ENCODE measurements at regions not wholly inside any gene's neighbourhood (a gene's known extent, or its start where the extent isn't known, plus 50 kb on each side); places are given as distances from the start of the nearest gene placed in this dataset.

- no peak overlapping the region for H3K4me3 ChIP-seq
- no peak overlapping the region for H3K27ac ChIP-seq
These were observed 56.8 kb downstream of the IFNG start for GRCh38 chr12:68102731-68103130.

GRCh38 chr12:68102163-68102562, 57.4 kb downstream of the IFNG start:
- Histone ChIP-seq H3K4me3 (no peak overlapping the region), H3K27ac (no peak overlapping the region)

GRCh38 chr12:68100241-68100640, 59.3 kb downstream of the IFNG start:
- Histone ChIP-seq H3K27ac (no peak overlapping the region), H3K4me3 (no peak overlapping the region)

- no peak overlapping the region for H3K4me3 ChIP-seq
- H3K27ac ChIP-seq, result no peak overlapping the region
These were observed 60.6 kb downstream of the IFNG start for GRCh38 chr12:68098939-68099338.

- no peak overlapping the region for H3K4me3 ChIP-seq
- no peak overlapping the region for H3K27ac ChIP-seq
These were observed 62.2 kb downstream of the IFNG start for GRCh38 chr12:68097386-68097785.

GRCh38 chr12:68094645-68095395, 64.7 kb downstream of the IFNG start:
- no peak overlapping the region for H3K4me3 ChIP-seq

GRCh38 chr12:68094195-68094594, 65.3 kb downstream of the IFNG start:
- peak overlapping the region in 1 of 21 experiments; percentile 47 for H3K27ac ChIP-seq
- no peak overlapping the region for H3K4me3 ChIP-seq

More at GRCh38 chr12:68094645-68095395, 64.7 kb downstream of the IFNG start:
- H3K27ac ChIP-seq, result peak overlapping the region in 1 of 21 experiments; percentile 47

GRCh38 chr12:68092976-68093375, 66.6 kb downstream of the IFNG start:
- H3K4me3 ChIP-seq, result no peak overlapping the region
- H3K27ac ChIP-seq, result no peak overlapping the region

GRCh38 chr12:68089101-68089500, 70.4 kb downstream of the IFNG start:
- no peak overlapping the region for H3K27ac ChIP-seq
- H3K4me3 ChIP-seq, result no peak overlapping the region

- Histone ChIP-seq H3K27ac (no peak overlapping the region), H3K4me3 (no peak overlapping the region)
These were observed 73.4 kb downstream of the IFNG start for GRCh38 chr12:68086019-68086603.

- Histone ChIP-seq H3K4me3 (no peak overlapping the region), H3K27ac (no peak overlapping the region)
These were observed 78.0 kb downstream of the IFNG start for GRCh38 chr12:68081561-68081960.

GRCh38 chr12:68080577-68080976, 79.0 kb downstream of the IFNG start:
- H3K27ac ChIP-seq, result no peak overlapping the region
- no peak overlapping the region for H3K4me3 ChIP-seq

GRCh38 chr12:68078737-68079136, 80.8 kb downstream of the IFNG start:
- Histone ChIP-seq H3K4me3 (no peak overlapping the region), H3K27ac (no peak overlapping the region)

GRCh38 chr12:68075416-68075815, 84.1 kb downstream of the IFNG start:
- H3K27ac ChIP-seq, result no peak overlapping the region
- no peak overlapping the region for H3K4me3 ChIP-seq

GRCh38 chr12:68074306-68075027, 85.1 kb downstream of the IFNG start:
- no peak overlapping the region for H3K4me3 ChIP-seq
- H3K27ac ChIP-seq, result no peak overlapping the region

GRCh38 chr12:68070957-68071356, 81.7 kb downstream of the IFNG-AS1 start:
- H3K4me3 ChIP-seq, result no peak overlapping the region
- no peak overlapping the region for H3K27ac ChIP-seq
